RPMI8226 (cell line): ENCODE measurements at regions not wholly inside any gene's neighbourhood (a gene's known extent, or its start where the extent isn't known, plus 50 kb on each side); places are given as distances from the start of the nearest gene placed in this dataset.

Experiments
- DNase-seq: peaks from one replicate; pipeline ENCODE4 v3.0.0-alpha.2; 2015

DNA sequence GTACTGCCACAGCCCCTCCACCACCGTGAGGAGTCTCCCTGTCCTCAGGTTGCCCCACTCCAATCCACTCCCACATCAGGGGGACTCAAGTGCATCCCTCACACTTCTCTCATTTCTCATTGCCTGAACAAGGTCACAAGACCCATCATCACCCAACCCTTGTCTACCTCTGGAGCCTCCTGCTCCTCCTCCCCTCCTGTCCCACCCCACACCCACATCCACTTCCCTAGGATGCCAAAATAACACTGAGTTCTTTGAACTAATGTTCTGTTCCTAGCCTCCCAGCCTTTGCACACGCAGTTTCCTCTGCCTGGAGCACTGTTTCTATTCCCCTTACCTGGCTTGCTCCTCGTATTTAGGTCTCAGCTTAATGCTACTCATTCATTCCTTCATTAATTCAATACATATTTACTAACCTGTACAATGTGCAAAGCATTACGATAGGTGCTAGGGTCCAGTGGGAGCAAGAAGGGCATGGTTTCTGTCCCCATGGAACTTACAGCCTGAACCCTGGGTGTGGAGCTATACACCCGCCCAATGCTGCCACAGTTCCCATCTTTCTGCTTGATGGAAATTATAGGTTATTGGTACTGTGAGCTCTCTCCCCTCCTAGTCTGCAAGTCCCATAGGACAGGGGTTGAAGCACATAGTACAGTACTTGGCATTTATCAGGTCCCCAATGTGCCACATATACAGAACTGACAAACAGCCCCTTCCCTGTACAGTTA lies 96.1 kb upstream of the GRIK3 start:
- no peak for DNase-seq

GRCh38 chr1:37131281-37131680 lies 97.0 kb upstream of the GRIK3 start:
- DNase-seq, result no peak

GRCh38 chr1:37133276-37134145 lies 99.2 kb upstream of the GRIK3 start:
- DNase-seq, result no peak

DNA sequence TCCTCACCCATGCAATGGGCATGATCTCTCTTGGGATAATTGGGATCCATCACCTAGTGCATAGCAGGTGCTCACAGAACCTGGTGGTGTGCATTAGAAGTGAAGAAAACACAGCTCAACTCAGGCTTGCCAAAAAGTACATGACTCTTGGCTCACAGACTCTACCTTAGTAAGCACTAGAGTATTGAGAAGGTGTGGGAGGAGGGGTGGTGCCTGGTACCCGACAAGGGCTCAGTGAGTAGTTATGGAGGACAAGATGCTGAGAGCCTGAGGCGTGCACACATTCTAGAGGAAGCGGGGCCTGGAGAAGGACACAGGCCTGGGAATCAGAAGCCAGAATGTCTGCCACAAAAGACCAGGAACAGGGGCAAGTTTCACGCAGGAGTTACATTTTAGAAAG lies 100.3 kb upstream of the GRIK3 start:
- DNase-seq, result no peak

DNA sequence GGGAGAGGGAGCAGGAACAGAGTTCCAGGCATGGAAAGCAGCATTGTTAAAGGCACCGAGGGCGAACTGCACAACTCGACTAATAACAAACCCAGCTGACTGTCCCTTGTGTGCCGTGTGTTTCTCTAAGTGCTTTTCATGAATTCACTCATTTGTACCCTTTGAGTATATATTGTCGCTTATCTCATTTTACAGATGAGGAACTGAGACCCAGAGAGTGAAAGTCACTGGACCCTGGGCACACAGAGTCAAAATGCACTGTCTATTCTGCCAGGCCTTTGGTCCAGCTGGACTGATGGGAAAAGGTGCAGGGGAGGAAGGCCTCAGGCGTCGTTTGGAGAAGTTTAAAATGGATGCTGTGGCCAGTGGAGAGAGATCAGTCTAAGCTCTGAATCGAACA lies 100.7 kb upstream of the GRIK3 start:
- no peak for DNase-seq

DNA sequence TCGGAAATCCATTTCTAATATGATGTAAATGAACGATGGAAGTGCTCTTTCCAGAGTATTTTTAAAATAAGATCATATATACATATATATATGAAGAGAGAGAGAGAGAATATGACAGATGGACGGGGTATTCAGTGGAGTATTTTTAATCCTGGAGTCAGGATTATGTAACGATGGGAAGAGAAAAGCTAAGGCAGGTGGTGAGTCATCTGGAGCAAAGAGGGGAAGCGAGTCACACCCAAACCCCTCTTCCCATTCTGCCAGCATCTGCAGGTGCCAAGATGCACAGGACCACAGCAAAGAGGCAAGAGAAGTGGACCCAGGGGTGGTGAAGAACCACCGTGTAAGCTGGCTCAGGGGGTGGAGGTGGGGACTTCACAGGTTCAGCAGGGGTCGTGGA lies 102.7 kb upstream of the GRIK3 start:
- no peak for DNase-seq

GRCh38 chr1:37137601-37138000 lies 103.3 kb upstream of the GRIK3 start:
- no peak for DNase-seq

GRCh38 chr1:37143800-37144199 lies 109.5 kb upstream of the GRIK3 start:
- no peak for DNase-seq

DNA sequence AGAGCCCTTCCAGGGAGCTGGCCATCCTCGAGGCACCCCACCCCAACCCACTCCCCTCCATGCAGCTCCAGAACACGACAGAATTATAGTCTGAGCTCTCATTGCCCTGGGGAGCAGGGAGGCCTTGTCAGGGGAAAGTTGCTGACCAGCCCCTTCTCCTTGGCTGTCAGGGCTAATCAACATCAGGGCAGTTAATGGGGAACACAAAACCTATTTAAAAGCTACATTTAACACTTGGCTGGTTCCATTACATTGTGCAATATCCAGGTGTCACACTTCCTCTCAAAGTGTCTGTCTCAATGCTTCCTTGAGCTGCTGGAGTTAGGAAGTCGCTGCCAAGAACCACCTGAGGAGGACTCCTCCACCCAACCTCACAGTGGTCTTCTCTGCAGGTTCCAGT lies 111.8 kb upstream of the GRIK3 start:
- no peak for DNase-seq

DNA sequence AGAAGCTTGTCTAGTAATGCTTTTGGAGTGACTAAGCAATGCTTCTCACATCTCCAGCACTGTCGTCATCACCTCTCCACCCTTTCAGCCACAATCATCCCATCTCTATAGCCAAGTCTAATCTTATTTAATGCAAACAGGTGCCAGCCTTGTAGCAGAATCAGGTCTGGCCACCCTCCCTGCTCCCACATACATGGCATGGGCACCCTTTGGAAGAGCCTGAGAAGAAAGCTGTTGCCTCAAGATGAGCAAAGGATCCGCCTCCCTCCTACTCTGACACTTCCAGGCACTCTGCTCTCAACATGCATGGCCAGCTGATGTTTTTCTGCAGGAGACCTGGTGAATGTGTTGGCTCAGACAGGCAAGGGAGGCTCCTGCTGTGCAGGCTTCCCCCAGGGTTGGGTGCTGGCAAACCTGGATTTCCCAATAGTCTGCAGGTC lies 113.1 kb upstream of the GRIK3 start:
- no peak for DNase-seq

DNA sequence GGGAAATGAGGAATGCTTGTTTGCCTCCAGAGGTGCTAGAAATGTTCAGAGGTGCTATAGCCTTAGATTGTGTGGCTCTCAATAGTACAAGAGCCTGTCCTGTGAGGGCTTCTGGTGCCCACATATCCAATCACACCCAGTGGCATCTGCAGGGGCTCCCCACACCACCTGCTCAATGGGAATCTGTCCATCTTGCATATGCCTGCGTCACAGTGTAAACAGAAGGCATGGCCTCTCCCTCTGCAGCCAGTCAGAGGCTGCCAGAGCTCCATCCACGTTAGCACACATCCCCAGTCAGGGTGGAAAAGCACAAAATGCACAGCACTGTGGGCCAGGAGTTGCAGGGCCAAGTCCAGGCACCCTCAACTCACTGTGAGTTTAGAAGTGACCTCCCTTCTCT lies 113.6 kb upstream of the GRIK3 start:
- DNase-seq, result no peak

- no peak for DNase-seq
These were observed 114.3 kb upstream of the GRIK3 start for GRCh38 chr1:37148663-37149062.

GRCh38 chr1:37149296-37149695 lies 115.0 kb upstream of the GRIK3 start:
- no peak for DNase-seq

- no peak for DNase-seq
These were observed 116.7 kb upstream of the GRIK3 start for GRCh38 chr1:37150986-37151385.

GRCh38 chr1:37151789-37152188 lies 117.5 kb upstream of the GRIK3 start:
- no peak for DNase-seq

GRCh38 chr1:37152491-37152890 lies 118.2 kb upstream of the GRIK3 start:
- DNase-seq, result no peak

GRCh38 chr1:37153116-37154100 lies 119.1 kb upstream of the GRIK3 start:
- no peak for DNase-seq

DNA sequence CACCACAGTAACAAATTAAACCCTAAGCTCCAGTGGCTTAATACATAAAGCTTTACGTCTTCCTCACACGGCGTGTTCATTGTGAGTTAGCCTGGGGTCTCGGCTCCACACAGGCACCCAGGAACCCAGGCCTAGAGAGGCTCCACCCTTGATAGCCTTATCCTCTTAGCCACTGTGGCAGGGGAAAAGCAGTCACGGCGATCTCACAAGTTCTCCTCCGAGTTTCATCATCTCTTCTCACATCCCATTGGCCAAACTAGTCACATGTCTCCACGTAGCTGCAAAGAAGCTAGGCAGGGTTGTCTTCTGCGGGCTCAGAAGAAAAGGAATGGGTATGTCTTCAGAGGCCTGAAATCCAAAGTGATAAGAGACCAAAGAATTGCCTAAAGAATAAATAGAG lies 122.3 kb upstream of the GRIK3 start:
- no peak for DNase-seq

- no peak for DNase-seq
These were observed 123.3 kb upstream of the GRIK3 start for GRCh38 chr1:37157634-37158033.

GRCh38 chr1:37158113-37158749 lies 123.9 kb upstream of the GRIK3 start:
- DNase-seq, result no peak

DNA sequence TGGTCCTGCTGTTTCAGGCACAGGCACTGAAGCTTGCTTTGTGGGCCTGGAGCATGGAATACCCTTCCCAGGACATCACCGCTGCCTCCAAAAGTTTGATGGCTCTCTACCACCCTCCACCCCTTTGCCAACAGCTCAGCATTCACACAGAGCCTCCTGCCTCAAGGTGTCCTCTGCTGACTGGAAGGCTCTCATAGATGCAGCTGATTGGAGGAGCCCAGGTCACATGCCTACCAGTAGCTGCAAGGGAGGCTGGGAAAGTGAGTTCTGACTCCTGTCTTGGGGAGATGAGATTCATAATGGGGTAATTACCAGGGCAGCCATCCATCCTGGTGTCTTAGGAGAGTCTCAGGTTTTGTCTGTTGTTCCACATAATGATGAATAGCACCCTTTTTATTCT lies 124.8 kb upstream of the GRIK3 start:
- peak; percentile 33 for DNase-seq

DNA sequence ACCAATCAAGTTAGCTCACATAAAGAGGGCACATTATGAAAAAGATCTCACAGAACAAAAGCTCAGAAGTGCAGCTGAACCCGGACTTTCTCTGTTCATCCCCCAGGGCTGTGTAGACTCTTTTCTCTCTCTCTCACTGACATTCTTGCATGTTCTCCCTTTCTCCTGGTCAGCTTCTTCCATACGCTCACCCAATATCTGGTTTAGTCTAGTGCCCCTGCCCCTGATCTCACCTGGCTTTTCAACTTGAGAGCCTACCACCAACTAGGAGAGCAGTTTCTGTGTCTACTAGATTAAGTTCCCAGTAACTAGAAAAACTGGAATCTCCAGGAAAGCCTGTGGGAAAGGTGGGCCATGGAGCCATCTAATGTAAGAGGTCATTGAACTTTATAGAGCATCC lies 126.9 kb upstream of the GRIK3 start:
- no peak for DNase-seq

DNA sequence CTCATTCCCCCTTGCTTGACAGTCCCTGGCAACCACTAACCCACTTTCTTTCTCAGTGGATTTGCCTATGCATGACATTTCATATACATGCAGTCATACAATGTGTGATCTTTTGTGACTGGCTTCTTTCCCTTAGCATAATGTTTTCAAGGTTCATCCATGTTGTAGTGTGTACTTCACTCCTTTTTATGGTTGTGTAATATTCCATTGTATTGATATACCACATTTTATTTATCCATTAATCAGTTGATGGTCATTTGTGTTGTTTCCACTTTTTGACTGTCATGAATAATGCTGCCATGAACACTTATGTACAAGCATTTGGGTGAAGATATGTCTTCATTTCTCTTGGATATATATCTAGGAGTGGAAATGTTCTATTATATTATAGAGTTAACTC lies 127.7 kb upstream of the GRIK3 start:
- no peak for DNase-seq
